GM18873 (cell line): ENCODE measurements at regions not wholly inside any gene's neighbourhood (a gene's known extent, or its start where the extent isn't known, plus 50 kb on each side); places are given as distances from the start of the nearest gene placed in this dataset.
"Not testable (repeated sequence)": the region's sequence is repeated elsewhere in the genome, so short reads cannot be mapped to it uniquely, and the experiment has no call there.

Source experiments
- ATAC-seq: cut with Tn5 transposase; IDR thresholded peaks from one replicate; pipeline ENCODE4 v1.9.1; 2021; ENCODE audit warnings: mild to moderate bottlenecking, moderate library complexity, moderate number of reproducible peaks; ENCODE audit not compliant: unreplicated experiment, low FRiP score

- no peak for ATAC-seq
These were observed 612.0 kb upstream of the ACTRT1 start for GRCh38 chrX:128664211-128664610.

- no peak for ATAC-seq
These were observed 601.4 kb upstream of the ACTRT1 start for GRCh38 chrX:128653524-128654060.

GRCh38 chrX:128650326-128650725, 598.1 kb upstream of the ACTRT1 start:
- ATAC-seq, result no peak

GRCh38 chrX:128634754-128635153, 582.6 kb upstream of the ACTRT1 start:
- no peak for ATAC-seq

- ATAC-seq, result no peak
These were observed 571.2 kb upstream of the ACTRT1 start for GRCh38 chrX:128623361-128623760.

- ATAC-seq, result no peak
These were observed 570.1 kb upstream of the ACTRT1 start for GRCh38 chrX:128622296-128622695.

- no peak for ATAC-seq
These were observed 567.3 kb upstream of the ACTRT1 start for GRCh38 chrX:128619490-128619889.

- no peak for ATAC-seq
These were observed 564.7 kb upstream of the ACTRT1 start for GRCh38 chrX:128616933-128617332.

- not testable (repeated sequence) for ATAC-seq
These were observed 554.6 kb upstream of the ACTRT1 start for GRCh38 chrX:128606817-128607216.

GRCh38 chrX:128606357-128606756, 554.2 kb upstream of the ACTRT1 start:
- not testable (repeated sequence) for ATAC-seq

GRCh38 chrX:128601706-128602105, 549.5 kb upstream of the ACTRT1 start:
- ATAC-seq, result no peak

- no peak for ATAC-seq
These were observed 547.4 kb upstream of the ACTRT1 start for GRCh38 chrX:128599632-128600031.

GRCh38 chrX:128582036-128582435, 529.8 kb upstream of the ACTRT1 start:
- ATAC-seq, result no peak

- ATAC-seq, result no peak
These were observed 529.4 kb upstream of the ACTRT1 start for GRCh38 chrX:128581615-128582014.

GRCh38 chrX:128543114-128543513, 490.9 kb upstream of the ACTRT1 start:
- ATAC-seq, result no peak

- ATAC-seq, result no peak
These were observed 466.3 kb upstream of the ACTRT1 start for GRCh38 chrX:128518508-128518907.

GRCh38 chrX:128517691-128518090, 465.5 kb upstream of the ACTRT1 start:
- ATAC-seq, result no peak

GRCh38 chrX:128504496-128504895, 452.3 kb upstream of the ACTRT1 start:
- no peak for ATAC-seq

- ATAC-seq, result no peak
These were observed 411.9 kb upstream of the ACTRT1 start for GRCh38 chrX:128464116-128464515.

GRCh38 chrX:128460835-128461234, 408.6 kb upstream of the ACTRT1 start:
- ATAC-seq, result no peak

GRCh38 chrX:128458888-128459287, 406.7 kb upstream of the ACTRT1 start:
- ATAC-seq, result no peak

- no peak for ATAC-seq
These were observed 405.5 kb upstream of the ACTRT1 start for GRCh38 chrX:128457674-128458073.

GRCh38 chrX:128439159-128439558, 387.0 kb upstream of the ACTRT1 start:
- ATAC-seq, result no peak
